ENCODE measurements at regions not wholly inside any gene's neighbourhood (a gene's known extent, or its start where the extent isn't known, plus 50 kb on each side); places are given as distances from the start of the nearest gene placed in this dataset.

DNA sequence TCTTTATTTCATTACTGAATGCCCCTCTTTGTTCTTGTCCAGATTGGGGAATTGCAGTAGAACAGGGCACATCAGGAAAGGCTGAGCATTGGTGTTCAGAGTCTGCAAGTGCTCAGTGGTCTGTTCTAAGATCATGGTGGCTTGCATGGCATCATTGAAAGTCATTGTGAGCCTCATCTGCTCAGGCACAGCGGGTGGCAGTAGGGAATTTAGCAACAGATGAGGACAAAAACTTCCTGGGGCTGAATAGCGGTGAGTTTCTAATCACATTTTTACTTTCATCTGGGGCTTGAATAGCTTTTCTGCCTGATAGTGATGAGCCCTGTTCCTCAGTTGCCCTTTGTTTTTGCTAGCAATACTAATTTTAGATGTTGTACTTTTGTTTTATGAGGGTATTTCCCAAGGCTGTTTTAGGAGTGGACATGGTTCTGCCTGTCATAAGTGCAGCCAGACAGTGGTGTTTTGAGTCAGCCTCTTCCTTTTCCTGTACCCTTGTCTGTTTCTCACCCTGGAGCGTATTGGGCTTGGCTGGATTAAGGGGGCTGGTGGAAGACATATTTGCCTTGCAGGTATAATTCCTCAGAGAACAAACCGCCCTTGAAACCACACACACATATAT, 127.2 kb upstream of the IL12A start:
- no peak for DNase-seq

DNA sequence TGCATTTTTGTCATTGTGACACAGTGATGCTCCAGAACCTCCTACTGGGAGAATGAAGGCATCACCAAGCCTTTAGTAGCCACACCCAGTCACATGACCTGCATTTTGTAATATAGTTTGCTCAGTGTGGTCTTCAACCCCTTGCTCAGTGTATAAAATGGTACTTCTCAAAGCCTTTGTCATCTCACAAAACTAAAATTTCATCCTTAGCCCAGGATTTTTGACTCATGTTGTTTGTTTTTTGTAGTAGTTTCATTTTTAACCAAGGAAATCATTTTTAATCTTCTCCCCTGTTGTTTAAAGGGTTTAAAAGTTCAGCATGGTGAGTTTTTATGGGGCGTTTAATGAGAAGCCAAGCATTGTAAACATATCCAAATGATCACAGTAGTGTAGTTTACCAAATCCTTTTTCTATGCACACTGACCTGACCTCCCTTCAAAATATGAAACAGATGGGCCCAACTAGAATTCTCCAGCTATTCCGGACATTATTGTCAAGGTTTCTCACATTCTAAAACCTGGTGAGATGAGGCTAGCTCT, 123.5 kb upstream of the IL12A start:
- no peaks in the 10 kb centered on the region for H3K36me3 Mint-ChIP-seq (ENCODE audit: low read depth)
- H3K27ac Mint-ChIP-seq: no peak overlapping the region
- DNase-seq (no peak), ATAC-seq (no peak)
- H3K4me1 Mint-ChIP-seq: peaks cover 4% of the 10 kb centered on the region
- no peak overlapping the region for H3K4me3 Mint-ChIP-seq
- H3K27me3 Mint-ChIP-seq: peaks cover 2% of the 10 kb centered on the region
- H3K9me3 Mint-ChIP-seq: no peaks in the 10 kb centered on the region

More for the DNA sequence above, 127.2 kb upstream of the IL12A start:
- no peaks in the 10 kb centered on the region for H3K36me3 Mint-ChIP-seq (ENCODE audit: low read depth)
- ATAC-seq: no peak
- H3K4me3 Mint-ChIP-seq: no peak overlapping the region
- no peak overlapping the region for H3K27ac Mint-ChIP-seq
- peaks cover 5% of the 10 kb centered on the region for H3K27me3 Mint-ChIP-seq
- peaks cover 13% of the 10 kb centered on the region for H3K4me1 Mint-ChIP-seq
- H3K9me3 Mint-ChIP-seq: no peaks in the 10 kb centered on the region

DNA sequence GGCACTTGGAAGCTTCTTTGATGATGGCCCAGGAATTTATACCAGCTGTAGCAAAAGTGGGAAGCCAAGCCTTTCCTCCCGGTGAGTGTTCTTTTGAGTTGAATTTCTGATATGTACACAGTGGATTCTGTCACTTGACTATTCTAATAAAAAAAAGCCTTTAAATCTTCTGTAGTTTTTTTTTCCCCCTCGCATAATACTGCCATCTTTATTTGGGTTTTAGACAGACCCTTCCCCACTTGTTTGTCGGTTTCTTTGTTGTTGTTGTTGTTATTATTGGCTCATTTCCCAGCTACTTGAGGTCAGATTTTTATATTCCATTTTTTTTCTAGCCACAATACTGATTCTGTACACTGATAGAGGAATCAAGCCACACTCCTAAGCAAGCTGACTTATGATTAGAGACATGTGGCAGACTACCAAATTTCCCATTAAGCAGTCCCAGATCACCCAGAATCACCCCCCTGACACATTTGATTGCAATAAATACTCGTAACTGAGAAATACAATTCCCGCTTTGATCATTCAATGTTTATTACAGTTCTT, 122.4 kb upstream of the IL12A start:
- Mint-ChIP-seq H3K9me3 (no peaks in the 10 kb centered on the region), H3K27me3 (peaks cover 2% of the 10 kb centered on the region), H3K4me1 (peaks cover under 1% of the 10 kb centered on the region), H3K4me3 (no peak overlapping the region), H3K36me3 (ENCODE audit: low read depth) (no peaks in the 10 kb centered on the region), H3K27ac (no peak overlapping the region)
- DNase-seq: no peak
- ATAC-seq: no peak

DNA sequence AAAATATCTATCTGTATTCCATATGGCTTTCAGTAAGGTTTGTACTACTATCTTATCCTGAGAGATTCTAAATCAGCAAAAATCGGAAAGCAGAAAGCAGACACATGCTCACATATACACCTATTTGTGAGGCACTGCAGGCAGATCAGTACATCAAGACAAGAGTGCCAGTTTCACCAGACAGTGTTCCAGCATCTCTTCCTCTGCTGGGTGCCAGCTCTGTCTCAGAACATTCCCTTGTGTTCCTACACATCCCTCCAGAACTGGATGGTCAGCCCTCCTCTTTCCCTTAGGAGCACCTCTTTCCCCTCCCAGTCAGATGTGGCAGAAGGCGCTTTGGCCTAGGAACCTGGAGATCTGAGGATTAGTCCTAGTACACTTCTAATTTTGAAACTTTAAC, 121.3 kb upstream of the IL12A start:
- Mint-ChIP-seq H3K4me3 (no peak overlapping the region), H3K9me3 (no peaks in the 10 kb centered on the region), H3K36me3 (ENCODE audit: low read depth) (no peaks in the 10 kb centered on the region), H3K27me3 (peaks cover 3% of the 10 kb centered on the region), H3K4me1 (no peaks in the 10 kb centered on the region), H3K27ac (no peak overlapping the region)
- DNase-seq (no peak), ATAC-seq (no peak)

DNA sequence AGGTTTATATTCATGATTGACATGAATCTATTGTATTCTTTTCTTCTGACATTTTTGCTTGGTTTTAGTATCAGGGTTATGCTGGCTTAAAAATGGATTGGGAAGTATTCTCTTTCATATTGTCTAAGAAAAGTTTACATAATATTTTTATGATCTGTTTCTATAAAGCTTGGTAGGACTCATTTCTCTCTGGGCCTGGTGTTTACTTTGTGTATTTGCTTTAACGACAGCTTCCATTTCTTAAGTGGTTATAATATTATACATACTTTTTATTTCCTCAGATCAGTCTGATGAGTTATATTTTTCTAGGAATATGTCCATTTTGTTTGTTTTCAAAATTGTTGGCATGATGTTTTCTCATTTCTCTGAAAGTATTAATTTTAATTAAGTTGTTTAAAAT, 117.9 kb upstream of the IL12A start:
- H3K4me1 Mint-ChIP-seq: no peaks in the 10 kb centered on the region
- H3K36me3 Mint-ChIP-seq (ENCODE audit: low read depth): no peaks in the 10 kb centered on the region
- DNase-seq: no peak
- H3K9me3 Mint-ChIP-seq: no peaks in the 10 kb centered on the region
- ATAC-seq: no peak
- H3K4me3 Mint-ChIP-seq: no peak overlapping the region
- no peak overlapping the region for H3K27ac Mint-ChIP-seq
- H3K27me3 Mint-ChIP-seq: peaks cover 7% of the 10 kb centered on the region

DNA sequence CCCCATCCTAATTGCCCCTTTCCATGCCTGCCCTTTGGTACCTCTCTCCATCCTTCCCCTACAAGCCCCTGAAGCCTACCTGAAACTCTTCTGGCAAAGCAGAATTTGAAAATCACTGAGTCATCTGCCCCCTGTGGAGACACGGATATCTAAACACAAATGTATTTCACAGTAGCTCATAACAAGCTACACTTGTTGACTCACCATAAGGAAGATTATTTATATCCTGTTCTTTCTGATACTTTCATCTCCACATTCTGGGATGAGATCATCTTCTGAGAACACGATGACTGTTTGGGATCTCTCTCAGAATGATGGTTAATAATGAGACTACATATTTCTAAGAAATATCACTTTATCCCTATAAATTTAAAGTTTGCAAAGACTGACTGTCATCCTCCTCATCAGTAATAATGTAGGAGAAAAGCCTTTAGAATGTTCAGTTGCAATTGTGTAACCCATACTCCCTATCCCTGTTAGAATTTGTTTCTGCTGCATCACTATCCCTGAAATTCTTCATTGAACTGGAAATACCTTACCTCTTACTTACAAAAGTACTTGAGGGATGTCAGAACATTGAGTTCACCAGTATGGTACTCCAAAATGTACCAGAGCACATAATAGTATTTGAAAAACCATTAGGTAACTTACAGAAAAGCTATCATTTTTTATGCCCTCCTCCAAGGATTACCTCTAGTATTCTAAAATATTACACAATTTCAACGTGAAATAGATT, 116.1 kb upstream of the IL12A start:
- DNase-seq: no peak
- Mint-ChIP-seq H3K27ac (no peak overlapping the region), H3K9me3 (no peaks in the 10 kb centered on the region), H3K4me1 (no peaks in the 10 kb centered on the region), H3K27me3 (peaks cover 9% of the 10 kb centered on the region), H3K4me3 (no peak overlapping the region), H3K36me3 (ENCODE audit: low read depth) (no peaks in the 10 kb centered on the region)
- no peak for ATAC-seq

DNA sequence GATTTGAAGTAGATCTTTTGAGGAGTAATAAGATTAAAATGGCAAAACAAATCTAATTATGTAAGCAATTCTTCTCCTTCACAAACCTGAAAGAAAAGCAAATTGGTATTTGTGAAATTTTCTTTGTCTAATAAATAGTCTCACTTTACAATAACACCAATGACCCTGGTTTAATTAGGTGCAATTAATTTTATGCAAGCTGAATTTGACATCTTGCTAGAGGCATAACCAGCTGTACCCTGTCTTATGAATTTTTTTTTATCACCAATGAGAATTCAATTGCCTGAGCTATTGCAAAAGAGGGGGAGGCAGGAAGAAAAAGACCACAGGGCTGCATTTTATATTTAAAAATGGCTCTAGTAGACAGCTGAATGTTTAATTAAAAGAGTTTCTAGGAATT, 113.5 kb upstream of the IL12A start:
- DNase-seq: no peak
- Mint-ChIP-seq H3K27me3 (peaks cover 9% of the 10 kb centered on the region), H3K4me1 (no peaks in the 10 kb centered on the region), H3K9me3 (no peaks in the 10 kb centered on the region), H3K36me3 (ENCODE audit: low read depth) (no peaks in the 10 kb centered on the region), H3K27ac (no peak overlapping the region), H3K4me3 (no peak overlapping the region)
- no peak for ATAC-seq

DNA sequence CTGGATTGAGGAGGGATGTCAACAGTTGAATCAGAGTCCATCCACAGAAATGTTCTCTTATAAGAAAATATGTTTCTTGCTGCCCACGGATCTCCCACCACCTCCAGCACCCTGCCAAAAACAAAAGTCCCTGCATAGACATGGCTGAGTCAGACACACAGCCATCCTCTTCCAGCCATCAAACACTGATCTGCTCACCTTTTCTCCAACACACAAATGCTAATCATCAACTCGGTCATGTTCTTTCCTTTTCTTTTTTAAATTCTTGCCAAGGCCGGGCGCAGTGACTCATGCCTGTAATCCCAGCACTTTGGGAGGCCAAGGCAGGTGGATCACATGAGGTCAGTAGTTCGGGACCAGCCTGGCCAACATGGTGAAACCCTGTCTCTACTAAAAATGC, 110.7 kb upstream of the IL12A start:
- H3K27me3 Mint-ChIP-seq: peaks cover 8% of the 10 kb centered on the region
- no peaks in the 10 kb centered on the region for H3K36me3 Mint-ChIP-seq (ENCODE audit: low read depth)
- no peak overlapping the region for H3K27ac Mint-ChIP-seq
- ATAC-seq (no peak), DNase-seq (no peak)
- H3K9me3 Mint-ChIP-seq: no peaks in the 10 kb centered on the region
- H3K4me1 Mint-ChIP-seq: no peaks in the 10 kb centered on the region
- no peak overlapping the region for H3K4me3 Mint-ChIP-seq

DNA sequence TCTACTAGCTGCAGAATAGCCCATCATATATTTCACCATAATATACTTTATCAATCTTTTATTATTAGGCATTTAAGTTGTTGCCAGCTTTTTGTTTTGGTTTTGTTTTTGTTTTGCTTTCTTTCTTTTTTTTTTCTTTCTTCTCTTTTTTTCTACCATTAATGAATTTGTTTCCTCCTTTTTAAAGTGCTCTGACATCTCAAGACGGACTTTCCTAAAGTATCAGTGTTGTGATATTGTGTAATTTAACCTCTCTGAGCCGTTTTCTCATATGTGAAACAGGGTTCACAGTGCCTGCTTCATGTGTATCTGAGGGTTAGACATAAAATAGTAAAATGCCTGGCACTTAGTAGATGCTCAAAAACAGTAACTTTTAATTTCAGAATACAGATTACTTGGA, 109.5 kb upstream of the IL12A start:
- Mint-ChIP-seq H3K36me3 (ENCODE audit: low read depth) (no peaks in the 10 kb centered on the region), H3K4me1 (no peaks in the 10 kb centered on the region), H3K27me3 (peaks cover 8% of the 10 kb centered on the region), H3K4me3 (no peak overlapping the region), H3K27ac (no peak overlapping the region), H3K9me3 (no peaks in the 10 kb centered on the region)
- no peak for ATAC-seq
- DNase-seq: no peak

DNA sequence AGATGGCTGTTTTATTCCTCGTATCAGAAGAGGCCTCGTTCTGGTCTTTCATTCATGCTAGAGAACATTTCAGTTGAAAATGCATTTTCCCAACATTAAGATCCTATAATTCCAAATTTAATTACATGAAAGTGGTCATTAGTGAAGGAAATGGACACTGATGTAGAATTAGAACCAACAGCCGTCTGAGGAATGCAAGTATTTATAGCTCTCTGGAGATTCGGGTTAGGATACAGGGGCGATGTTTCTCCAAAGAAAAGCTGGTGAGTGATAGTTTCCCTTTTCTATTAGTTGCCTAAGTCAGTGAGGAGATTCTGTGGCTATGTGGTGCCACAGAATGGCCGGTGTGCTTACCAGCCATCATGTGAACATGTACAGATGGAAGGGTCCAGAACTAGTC, 109.0 kb upstream of the IL12A start:
- no peak for ATAC-seq
- no peaks in the 10 kb centered on the region for H3K9me3 Mint-ChIP-seq
- H3K27ac Mint-ChIP-seq: no peak overlapping the region
- no peak overlapping the region for H3K4me3 Mint-ChIP-seq
- no peak for DNase-seq
- H3K36me3 Mint-ChIP-seq (ENCODE audit: low read depth): no peaks in the 10 kb centered on the region
- no peaks in the 10 kb centered on the region for H3K4me1 Mint-ChIP-seq
- peaks cover 5% of the 10 kb centered on the region for H3K27me3 Mint-ChIP-seq

DNA sequence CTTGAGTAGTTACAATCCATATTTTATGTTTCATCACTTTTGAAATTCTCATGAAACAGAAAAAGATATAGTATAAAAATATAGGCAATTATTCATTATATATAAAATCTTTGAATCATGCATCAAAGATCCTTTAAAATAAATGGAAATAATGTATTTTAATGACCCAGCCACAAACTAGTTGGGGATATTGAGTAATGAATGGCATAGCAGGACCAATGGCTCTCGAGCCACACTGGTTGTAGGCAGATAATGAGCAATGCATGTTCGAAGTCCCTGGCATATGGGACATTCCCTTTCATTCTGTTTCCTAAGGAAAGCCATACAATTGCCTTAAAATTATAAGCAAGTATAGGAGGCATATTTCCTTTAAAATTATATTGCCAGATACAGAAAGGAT, 107.4 kb upstream of the IL12A start:
- H3K27me3 Mint-ChIP-seq: peaks cover 4% of the 10 kb centered on the region
- H3K36me3 Mint-ChIP-seq (ENCODE audit: low read depth): no peaks in the 10 kb centered on the region
- H3K4me1 Mint-ChIP-seq: no peaks in the 10 kb centered on the region
- no peak for ATAC-seq
- H3K4me3 Mint-ChIP-seq: no peak overlapping the region
- DNase-seq: no peak
- H3K9me3 Mint-ChIP-seq: no peaks in the 10 kb centered on the region
- H3K27ac Mint-ChIP-seq: no peak overlapping the region

DNA sequence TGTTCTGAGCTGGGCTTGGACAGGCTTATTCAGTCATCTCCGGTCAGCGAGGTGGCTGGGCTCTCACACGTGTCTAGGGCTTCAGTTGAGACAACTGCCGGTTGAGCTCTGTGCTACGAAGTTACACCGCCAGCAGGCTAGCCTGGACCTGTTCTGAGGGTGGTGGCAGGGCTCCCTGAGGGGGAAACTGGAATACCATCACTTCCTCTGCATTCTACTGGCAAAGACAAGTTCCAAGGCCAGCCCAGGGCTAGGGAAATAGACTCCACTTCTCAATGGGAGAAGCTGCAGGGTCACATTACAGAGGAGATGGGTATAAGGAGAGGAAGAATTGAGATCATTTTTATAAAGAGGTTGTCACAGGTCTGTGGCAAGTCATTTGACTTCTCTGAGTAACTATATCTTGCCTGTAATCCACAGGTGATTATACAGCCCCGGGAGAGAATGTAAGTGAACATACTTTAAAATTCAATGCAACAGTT, 106.8 kb upstream of the IL12A start:
- Mint-ChIP-seq H3K36me3 (ENCODE audit: low read depth) (no peaks in the 10 kb centered on the region), H3K4me3 (no peak overlapping the region), H3K4me1 (no peaks in the 10 kb centered on the region), H3K27me3 (no peaks in the 10 kb centered on the region), H3K27ac (no peak overlapping the region), H3K9me3 (no peaks in the 10 kb centered on the region)
- ATAC-seq (no peak), DNase-seq (no peak)

DNA sequence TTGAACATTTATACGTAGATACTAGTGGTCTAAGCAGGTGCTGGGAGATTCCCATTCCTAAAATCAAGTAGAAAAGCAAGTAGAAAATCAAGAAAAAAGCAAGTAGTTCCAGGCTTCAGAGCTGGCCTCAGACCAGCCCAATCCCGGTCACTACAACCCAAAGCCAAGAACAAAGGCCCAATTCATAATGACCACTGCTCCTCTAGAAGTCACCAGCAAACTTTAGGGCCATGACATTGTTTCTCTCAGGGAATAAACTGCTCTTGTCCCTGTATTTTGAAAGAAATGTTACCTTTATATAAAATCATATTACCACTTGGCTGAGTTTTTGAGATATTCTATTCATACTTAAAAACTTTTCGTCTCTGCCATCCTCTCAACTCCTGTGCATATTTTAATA, 106.3 kb upstream of the IL12A start:
- Mint-ChIP-seq H3K27ac (no peak overlapping the region), H3K27me3 (no peaks in the 10 kb centered on the region)

DNA sequence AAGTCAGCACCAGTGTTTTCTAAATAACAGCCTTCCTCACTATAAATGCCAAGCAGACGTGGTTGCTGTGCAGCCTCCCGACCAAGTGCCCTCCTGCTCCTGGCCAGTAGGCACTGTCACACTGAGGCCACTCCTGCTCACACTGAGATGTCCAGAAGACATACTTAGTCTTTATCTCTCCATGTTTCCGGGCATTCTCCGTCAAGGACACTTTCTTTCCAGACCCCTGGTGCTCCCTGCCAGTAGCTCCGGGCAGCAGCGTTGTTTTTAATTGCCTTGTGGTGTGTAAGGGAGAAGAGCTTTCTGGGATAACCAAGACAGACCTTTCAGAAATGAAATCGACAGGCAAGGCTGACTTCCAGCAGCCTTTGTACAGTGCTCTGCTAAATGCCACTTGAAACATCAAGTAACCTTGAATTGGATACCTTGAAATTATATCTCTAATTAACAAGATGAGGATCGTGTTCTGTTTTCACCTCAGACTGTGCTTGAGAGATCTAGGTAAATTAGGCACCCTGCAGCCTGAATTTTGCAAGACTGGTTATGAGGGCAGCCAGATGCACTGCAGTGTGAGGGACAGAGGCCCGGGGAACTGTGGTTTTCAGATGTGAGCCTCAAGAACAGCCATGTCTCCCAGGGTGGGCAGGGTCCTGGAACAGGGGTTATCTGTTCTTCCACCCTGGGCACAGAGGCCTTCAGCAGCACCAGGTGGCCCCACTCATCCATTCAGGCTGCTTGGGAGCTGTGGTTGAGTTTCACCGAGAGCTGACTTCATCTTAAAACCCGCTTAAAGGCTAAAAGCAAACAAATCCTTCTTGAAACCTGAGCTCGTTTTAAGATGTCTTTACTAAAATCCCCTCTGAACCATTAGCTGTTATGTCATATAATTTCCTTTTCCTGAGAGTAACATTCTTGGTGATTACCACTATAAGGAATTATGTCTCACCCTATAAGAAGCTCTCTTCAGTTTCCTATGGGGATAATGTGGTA, 105.5 kb upstream of the IL12A start:
- H3K4me3 Mint-ChIP-seq: no peak overlapping the region
- H3K9me3 Mint-ChIP-seq: no peaks in the 10 kb centered on the region
- ATAC-seq (no peak), DNase-seq (no peak)
- no peaks in the 10 kb centered on the region for H3K4me1 Mint-ChIP-seq
- no peaks in the 10 kb centered on the region for H3K27me3 Mint-ChIP-seq
- no peaks in the 10 kb centered on the region for H3K36me3 Mint-ChIP-seq (ENCODE audit: low read depth)
- no peak overlapping the region for H3K27ac Mint-ChIP-seq

More for the DNA sequence above, 106.3 kb upstream of the IL12A start:
- no peak for DNase-seq
- Mint-ChIP-seq H3K4me3 (no peak overlapping the region), H3K9me3 (no peaks in the 10 kb centered on the region), H3K36me3 (ENCODE audit: low read depth) (no peaks in the 10 kb centered on the region), H3K4me1 (no peaks in the 10 kb centered on the region)
- ATAC-seq: no peak

Data from activated naive CD8-positive, alpha-beta T cell treated with anti-CD3 and anti-CD28 coated beads, Interleukin-2, amount 50 U/mL, for 24 hours (primary cell).